ENCODE measurements at regions not wholly inside any gene's neighbourhood (a gene's known extent, or its start where the extent isn't known, plus 50 kb on each side); places are given as distances from the start of the nearest gene placed in this dataset.

- no peak for DNase-seq (ENCODE audit: low spot score in 2 of 2)
- H3K4me3 ChIP-seq (ENCODE audit: low read depth, poor library complexity, severe bottlenecking): no peak overlapping the region
- TF ChIP-seq POLR2A (IDR thresholded peaks at IDR 0.05) (no peak), CTCF (IDR thresholded peaks at IDR 0.05) (no peak)
- intact Hi-C loops (cut with DNase I; ENCODE audit: low total_unique reads): no loop called here
These were observed 1299.1 kb downstream of the MRPL39 start for GRCh38 chr21:24308183-24308582.

DNA sequence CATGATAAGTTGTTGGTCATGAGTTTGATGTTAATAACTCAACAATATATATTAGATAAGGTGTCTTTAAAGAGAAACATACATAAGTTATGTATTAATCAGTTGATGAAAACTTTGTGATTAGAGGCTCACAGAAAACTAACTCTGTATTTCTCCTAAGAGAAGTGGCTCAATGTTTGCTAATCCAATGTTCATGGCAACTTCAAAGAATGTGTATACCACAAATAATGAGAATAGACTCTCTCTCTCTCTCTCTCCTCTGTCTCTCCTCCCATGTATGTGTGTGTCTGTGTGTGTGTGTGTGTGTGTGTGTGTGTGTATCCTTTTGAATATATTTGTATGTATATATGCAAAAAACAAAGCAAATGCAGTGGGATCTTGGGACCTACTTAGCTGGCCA is 1304.9 kb downstream of the MRPL39 start:
- DNase-seq (ENCODE audit: low spot score in 2 of 2): no peak
- H3K4me3 ChIP-seq (ENCODE audit: low read depth, poor library complexity, severe bottlenecking): no peak overlapping the region
- TF ChIP-seq POLR2A (IDR thresholded peaks at IDR 0.05) (no peak), CTCF (IDR thresholded peaks at IDR 0.05) (no peak)
- intact Hi-C loops (cut with DNase I; ENCODE audit: low total_unique reads): no loop called here

GRCh38 chr21:24298040-24298439 is 1309.2 kb downstream of the MRPL39 start:
- no peak overlapping the region for H3K4me3 ChIP-seq (ENCODE audit: low read depth, poor library complexity, severe bottlenecking)
- WGBS, 2 donors: 74 to 82% methylated on average over 1 of the region's 1 CpG
- no peak for TF ChIP-seq CTCF (IDR thresholded peaks at IDR 0.05)
- no peak for TF ChIP-seq POLR2A (IDR thresholded peaks at IDR 0.05)
- intact Hi-C loops (cut with DNase I; ENCODE audit: low total_unique reads): no loop called here
- no peak for DNase-seq (ENCODE audit: low spot score in 2 of 2)

DNA sequence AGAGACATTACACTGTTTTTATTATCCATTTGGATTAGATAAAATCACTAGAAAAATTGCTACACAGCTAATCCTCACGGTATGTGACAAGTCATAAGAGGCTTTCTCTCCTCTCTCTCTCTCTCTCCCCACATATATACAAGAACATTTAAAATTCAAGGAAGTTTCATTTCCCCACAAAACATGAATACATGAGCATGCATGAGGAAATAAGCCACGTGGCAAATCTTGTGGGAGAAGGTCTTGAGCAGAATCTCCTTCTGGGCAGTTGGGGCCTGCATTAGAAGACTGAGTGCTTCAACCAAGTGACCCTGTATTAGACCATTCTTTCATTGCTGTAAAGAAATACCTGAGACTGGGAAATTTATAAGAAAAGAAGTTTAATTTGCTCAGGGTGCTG is 1313.1 kb downstream of the MRPL39 start:
- intact Hi-C loops (cut with DNase I; ENCODE audit: low total_unique reads): no loop called here
- TF ChIP-seq CTCF (IDR thresholded peaks at IDR 0.05) (no peak), POLR2A (IDR thresholded peaks at IDR 0.05) (no peak)
- WGBS, 2 donors: 45 to 62% methylated on average over 2 of the region's 2 CpGs

DNA sequence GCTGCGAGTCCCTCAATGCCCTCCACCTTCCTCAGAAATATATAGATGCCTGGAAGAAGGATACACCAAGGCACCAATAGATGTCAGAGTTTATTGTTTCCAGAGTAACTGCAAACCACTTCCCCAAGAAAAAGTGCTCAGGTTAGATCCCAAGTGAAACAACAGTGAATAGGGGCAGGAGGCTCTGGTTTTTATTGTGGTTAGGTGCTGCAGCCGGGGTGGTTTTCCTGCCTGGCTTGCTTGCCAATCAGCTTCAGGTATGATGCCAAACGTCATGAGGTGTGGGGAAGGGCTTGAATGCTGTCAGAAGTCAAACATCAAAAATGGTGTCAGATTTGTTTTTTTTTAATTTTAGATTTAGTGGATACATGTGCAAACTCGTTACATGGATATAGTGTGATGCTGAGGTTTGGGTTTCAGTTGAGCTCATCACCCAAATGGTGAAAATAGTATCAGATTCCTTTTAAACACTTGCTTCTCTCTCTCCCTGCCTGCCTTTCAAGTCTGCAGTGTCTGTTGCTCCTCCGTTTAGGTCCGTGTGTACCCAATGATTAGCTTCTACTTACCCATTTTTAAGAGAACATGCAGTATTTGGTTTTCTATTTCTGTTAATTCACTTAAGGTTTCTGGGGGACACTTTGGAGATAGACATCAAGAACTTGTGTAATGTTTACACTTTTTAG is 1317.0 kb downstream of the MRPL39 start:
- TF ChIP-seq POLR2A (IDR thresholded peaks at IDR 0.05) (no peak), CTCF (IDR thresholded peaks at IDR 0.05) (no peak)
- DNase-seq (ENCODE audit: low spot score in 2 of 2): no peak
- 41 to 44% methylated on average over 6 of the region's 6 CpGs for WGBS, 2 donors
- intact Hi-C loops (cut with DNase I; ENCODE audit: low total_unique reads): no loop called here
- H3K4me3 ChIP-seq (ENCODE audit: low read depth, poor library complexity, severe bottlenecking): no peak overlapping the region

More for the DNA sequence above, 1313.1 kb downstream of the MRPL39 start:
- H3K4me3 ChIP-seq (ENCODE audit: low read depth, poor library complexity, severe bottlenecking): no peak overlapping the region
- DNase-seq (ENCODE audit: low spot score in 2 of 2): peak in 1 of 2 donors; percentile 18

DNA sequence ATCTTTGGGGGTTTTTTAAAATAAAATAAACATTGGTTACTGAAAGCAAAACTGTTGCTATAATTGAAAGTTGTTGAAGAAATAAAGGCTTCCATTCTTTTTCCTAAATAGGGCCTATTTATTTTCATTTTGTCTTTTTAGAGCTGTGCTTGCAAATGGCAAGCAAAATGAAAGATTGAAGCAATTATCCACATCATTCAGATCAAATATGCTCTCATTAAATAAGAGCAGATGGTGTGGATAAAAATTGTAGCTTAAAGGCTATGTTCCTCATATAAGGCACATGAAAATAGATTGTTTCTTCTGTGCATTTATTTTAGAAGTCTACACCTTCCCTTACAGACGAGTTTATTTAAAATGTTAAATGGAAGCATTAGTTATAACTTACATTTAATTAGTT is 1317.7 kb downstream of the MRPL39 start:
- no peak overlapping the region for H3K4me3 ChIP-seq (ENCODE audit: low read depth, poor library complexity, severe bottlenecking)
- WGBS, 2 donors: 61 to 66% methylated on average over 1 of the region's 1 CpG
- intact Hi-C loops (cut with DNase I; ENCODE audit: low total_unique reads): no loop called here
- TF ChIP-seq POLR2A (IDR thresholded peaks at IDR 0.05) (no peak), CTCF (IDR thresholded peaks at IDR 0.05) (no peak)
- DNase-seq (ENCODE audit: low spot score in 2 of 2): no peak

All from lower leg skin (tissue), 4 donors.